ENCODE measurements at regions not wholly inside any gene's neighbourhood (a gene's known extent, or its start where the extent isn't known, plus 50 kb on each side); places are given as distances from the start of the nearest gene placed in this dataset.

GRCh38 chr2:42118754-42119569 is 50.2 kb upstream of the EML4 start:
- H3K4me3 ChIP-seq (ENCODE audit: low read depth, low read length): no peak overlapping the region
- TF ChIP-seq POLR2A (IDR thresholded peaks at IDR 0.05; ENCODE audit: extremely low read depth, insufficient read length): no peak
- TF ChIP-seq MYC (IDR thresholded peaks at IDR 0.05; ENCODE audit: low read depth, low read length): no peak
- TF ChIP-seq MAX (IDR thresholded peaks at IDR 0.05; ENCODE audit: low read depth, low read length): no peak
- TF ChIP-seq CTCF (IDR thresholded peaks at IDR 0.05; ENCODE audit: low read depth, low read length): no peak

More at GRCh38 chr2:42118754-42119569, 50.2 kb upstream of the EML4 start:
- DNase-seq (ENCODE audit: low read depth): no peak
